Activated effector memory CD4-positive, alpha-beta T cell treated with Interleukin-2 at 50 U/mL for 16 hours (primary cell): ENCODE measurements at regions not wholly inside any gene's neighbourhood (a gene's known extent, or its start where the extent isn't known, plus 50 kb on each side); places are given as distances from the start of the nearest gene placed in this dataset.

Experiments used
- DNase-seq: peaks from one replicate; pipeline ENCODE4 v3.0.0-alpha.2; 2020

DNA sequence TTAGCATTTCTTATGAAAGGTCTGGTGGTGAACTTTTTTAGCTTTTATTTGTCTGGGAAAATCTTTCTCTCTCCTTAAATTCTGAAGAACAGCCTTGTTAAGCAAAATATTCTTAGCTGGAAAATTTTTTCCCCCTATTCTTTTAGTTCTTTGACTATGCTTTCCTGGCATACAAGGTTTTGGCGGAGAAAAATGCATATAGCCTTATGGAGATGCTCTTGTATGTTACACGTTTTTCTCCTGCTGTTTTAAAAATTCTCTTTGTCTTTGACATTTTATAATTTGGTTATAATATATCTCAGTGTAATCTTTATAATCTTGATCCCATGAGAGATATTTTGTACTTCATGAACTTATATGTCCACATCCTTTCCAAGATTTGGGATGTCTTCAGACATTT, 1190.4 kb upstream of the ZEB2 start:
- DNase-seq, result no peak

DNA sequence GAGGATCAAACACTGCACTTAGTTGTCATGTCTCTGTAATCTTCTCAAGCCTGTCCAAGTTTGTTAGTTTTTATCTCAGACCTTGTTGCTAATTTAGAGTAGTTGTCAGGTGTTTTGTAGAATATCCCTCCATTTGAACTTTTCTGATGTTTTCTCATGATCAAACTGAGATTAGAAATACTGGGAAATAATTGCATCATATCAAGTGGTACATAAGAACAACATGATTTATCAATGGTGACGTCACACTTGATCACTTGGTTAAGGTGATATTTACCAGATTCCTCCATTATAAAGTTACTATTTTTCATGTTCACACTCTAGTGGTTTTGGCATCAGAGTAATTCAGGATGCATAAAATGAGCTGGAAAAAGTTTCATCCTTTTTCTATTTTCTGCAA, 1182.4 kb upstream of the ZEB2 start:
- DNase-seq, result no peak

DNA sequence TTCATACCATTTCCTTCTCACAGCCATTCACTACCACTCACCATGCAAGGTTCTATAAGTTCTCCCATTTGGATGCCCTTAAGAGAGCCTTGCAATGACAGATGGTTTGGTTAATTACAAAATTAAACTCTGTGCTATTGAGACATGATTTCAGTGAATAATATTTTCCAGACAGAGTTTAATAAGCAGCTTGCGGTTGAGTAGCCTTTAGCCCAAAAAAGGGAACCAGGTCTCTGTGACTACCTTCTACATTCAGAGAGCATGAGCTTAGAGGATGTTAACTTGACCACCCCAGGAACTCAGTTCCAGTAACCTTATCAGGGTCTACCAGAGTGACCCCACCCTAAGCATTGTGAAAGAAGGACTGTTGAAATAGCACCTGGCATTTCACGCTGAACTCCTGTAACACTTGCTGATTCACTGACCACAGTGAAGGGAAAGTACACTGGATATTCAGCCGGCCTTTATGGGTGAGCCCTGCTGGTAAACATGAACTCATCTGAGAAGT, 1173.1 kb upstream of the ZEB2 start:
- DNase-seq, result no peak

DNA sequence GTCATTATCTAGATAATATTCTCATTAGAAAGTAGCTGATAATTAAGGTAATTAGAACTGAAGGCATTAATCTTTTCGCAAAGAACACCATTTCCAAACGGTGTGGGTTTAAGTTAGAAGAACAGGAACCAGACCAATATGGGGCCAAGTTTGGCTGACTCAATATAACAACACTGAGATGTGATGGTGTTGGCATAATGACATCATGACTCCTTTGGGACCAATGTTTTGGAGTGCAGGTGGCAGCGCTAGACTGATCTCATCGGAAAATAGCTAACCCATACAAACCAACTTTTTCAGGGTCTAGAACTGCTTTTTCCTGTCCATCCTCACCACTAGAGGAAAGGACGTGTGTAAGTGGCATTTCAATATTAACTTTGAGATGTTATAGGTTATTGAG, 1171.7 kb upstream of the ZEB2 start:
- DNase-seq, result no peak

DNA sequence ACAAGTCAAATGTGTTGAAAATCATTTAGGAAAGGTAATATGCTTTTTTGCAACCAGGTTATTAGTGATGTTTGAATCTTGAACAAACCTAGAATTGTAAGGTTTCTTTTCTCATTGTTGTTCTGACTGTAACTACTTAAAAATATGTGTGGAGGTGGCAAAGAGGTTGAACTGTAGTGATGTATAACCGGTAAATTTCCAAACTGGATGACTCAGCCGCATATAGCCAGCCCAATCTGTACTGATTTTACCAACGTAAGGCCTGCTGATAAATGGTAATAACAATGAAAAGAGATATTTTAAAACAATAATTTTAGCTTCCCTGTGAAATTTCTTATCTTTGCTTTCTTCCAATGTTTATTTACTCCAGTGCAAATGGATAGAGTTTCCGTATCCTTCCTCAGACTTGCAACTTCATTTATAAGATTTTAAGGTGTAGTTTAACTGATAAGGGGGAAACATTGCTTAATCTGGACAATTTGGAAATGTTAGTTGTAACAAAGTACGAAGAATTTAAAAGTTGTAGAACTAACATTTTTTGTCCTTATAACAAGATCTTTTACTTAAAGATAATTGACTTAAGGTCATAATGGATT, 1170.4 kb upstream of the ZEB2 start:
- DNase-seq, result no peak

DNA sequence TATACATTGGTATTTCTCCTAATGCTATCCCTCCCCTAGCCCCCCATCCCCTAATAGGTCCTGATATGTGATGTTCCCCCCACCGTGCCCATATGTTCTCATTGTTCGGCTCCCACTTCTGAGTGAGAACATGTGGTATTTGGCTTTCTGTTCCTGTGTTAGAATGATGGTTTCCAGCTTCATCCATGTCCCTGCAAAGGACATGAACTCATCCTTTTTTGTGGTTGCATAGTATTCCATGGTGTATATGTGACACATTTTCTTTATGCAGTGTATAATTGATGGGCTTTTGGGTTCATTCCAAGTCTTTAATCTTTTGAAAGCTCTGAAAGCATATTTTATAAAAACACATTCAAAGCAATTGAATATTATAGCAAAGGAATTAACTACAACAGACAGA, 1169.4 kb upstream of the ZEB2 start:
- no peak for DNase-seq

DNA sequence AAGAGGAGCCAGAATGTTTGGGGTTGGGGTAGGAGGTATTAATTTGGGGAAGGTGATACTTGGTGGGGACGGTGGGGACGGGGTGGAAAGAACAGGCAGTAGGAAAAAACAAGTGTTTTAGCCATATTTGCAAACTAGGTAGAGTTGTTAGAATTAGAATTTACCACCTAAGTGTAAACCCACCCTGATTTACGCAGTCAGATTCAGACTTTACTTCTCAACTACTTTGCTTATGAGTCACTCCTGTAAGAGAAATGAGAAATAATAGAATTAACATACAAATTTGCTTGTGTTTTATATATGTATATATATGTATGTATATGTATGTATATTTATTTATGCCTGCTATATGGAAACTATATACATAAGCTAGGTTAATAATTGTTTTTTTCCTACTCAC, 1168.2 kb upstream of the ZEB2 start:
- DNase-seq, result no peak

DNA sequence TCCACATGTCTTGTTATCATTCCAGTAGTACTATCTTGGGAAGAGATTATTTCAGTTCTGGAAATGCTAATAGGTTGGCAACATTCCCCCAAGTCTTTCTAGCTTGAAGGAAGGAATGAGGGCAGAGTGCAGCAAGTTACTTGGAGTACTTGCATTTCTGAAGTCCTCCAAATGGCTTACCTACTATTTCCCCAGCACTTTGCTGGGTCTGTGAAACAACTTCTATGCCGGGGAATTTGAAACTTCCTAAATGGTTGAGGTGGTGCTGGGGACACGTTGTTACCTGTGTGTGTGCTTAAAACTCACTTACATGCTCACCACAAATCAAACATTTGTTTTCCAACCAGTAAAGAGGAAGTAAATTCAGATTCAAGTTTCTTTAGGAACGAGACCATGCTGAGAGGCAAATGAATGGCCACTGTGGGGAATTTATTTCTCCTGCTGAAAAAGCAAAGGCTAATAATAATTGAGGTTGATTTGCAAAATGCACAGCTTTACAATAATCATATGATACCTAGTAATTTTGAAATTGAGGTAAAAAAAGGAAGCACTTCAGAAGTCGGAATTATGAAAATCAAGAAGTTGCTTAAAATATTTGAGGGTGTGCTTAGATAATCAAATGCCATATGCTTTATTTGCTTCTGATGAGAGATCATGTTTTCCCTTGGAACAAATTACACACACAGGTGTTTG, 1167.7 kb upstream of the ZEB2 start:
- DNase-seq, result no peak

DNA sequence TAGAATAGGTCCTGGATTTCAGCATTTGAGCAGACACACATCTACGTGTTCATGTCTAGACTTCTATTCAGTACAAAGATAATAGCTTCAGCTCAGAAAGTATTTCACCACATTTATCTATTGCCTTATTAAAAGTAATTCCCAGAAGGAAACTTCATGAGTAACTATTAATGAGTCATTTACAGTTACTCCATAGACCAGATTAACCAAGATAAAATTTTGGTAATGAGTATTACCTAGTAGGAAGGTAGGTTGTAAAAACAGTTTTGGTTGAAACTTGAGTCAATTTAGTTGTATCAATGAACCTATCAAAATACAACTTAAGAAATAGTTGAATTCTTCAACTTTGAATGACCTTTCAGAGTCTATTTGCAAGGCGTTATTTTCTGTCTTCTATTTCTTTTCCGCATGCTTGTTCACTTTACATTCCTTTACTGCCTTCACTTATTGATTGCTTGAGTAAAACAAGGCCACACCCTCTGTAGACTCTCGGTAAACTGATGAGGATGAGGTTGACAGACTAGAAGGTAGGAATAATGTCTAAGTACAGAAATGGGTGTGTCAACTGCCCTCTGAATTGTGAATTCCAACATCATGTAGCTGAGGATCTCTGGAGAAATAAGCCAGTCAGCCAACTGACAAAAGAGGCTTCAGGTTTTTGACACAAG, 1165.6 kb upstream of the ZEB2 start:
- DNase-seq, result no peak

DNA sequence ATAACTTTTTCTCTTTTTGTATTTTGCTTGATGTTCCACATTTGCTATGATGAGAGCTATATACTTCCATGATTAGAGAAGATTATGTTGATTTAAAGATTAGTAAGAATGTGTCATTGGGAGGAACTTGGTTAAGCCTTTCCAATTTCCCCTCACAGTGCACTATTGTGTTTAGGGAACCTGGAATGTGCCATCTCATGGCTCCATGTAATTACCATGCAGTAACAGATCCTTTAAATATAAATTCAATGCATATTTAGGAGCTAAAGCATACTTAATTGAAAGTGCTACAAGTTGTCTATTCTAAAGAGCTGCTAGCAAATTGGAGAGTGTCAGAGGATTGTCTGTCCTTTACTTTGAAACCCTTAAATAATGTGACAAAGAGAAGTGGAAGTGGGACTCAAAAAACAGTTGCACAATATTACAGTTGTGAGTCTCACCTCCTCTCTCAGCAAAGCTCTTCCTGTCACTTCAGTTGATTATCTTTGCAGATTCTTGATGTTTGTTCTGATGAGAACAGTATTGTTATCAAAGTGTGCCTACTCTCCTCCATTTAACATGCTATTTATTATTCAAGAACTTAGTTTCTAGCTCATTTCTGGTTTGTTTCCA, 1162.7 kb upstream of the ZEB2 start:
- DNase-seq, result no peak

DNA sequence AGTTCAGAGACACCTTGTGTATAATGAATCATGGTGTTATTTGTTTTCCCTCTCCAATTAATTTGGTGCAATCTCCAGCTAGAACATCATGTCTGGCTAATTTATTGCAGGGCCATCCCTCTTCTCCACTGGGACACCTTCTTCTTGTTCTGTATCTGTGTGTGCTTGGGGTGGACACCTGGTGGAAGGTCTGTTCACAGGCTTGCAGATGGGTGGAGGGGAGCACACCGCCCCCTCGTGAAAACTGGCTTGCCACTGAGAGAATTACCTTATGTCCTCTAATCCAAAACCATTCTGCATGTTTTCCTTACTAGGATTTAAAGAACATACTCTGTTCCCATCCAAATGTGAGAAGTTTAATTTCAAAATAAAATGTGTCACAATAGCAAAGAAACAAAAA, 1160.4 kb upstream of the ZEB2 start:
- no peak for DNase-seq

DNA sequence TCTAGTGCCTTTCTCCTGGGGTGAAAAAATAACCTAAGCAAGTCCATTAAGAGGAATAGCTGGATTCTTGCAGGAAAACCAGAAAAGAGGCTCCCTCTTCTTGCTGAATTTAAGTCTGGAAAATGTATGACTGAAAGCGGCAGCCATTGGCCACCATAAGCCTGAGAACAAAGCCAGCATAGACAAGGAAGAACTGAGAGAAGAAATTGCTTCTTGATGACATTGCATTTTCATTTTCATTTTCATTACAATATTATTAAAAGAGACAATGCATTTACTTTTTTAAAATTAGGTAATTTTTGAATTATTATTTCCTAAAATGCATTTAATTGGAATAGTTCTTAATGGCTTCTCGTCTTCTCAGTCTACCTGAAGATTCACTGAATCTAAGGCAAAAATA, 1157.5 kb upstream of the ZEB2 start:
- no peak for DNase-seq

DNA sequence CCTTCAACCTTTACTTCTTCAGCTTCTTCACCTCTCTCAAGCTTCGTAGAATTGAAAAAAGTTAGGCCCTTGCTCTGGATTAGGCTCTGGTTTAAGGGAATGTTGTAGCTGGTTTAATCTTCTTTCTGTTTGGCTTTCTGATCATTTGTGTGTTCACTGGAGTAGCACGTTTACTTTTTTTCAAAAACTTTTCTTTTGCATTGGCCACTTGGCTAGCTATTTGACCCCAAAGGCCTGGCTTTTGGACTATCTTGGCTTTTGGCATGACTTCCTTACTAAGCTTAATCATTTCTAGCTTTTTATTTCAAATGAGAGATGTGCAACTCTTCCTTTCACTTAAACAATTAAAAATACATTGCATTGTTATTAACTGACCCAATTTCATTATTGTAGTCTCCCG, 1154.8 kb upstream of the ZEB2 start:
- no peak for DNase-seq

DNA sequence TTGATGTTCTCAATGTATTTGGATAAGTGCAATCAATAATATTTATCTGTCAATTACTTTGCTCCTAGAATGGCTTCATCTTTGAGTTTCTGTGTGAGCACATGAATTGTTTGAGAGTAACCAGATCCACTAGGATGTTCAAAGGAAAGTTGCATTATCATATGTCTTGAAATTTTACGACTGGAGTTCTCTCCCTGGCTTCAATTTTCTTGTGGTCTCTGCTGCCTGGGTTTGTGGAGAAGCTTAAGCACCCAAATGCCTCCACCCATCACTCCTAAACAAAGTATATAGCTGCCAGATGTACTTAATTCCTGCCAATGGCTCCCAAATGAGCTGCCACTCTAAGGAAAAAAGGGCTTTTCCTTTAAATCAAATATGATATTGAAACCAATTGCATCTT, 1149.4 kb upstream of the ZEB2 start:
- DNase-seq, result no peak

DNA sequence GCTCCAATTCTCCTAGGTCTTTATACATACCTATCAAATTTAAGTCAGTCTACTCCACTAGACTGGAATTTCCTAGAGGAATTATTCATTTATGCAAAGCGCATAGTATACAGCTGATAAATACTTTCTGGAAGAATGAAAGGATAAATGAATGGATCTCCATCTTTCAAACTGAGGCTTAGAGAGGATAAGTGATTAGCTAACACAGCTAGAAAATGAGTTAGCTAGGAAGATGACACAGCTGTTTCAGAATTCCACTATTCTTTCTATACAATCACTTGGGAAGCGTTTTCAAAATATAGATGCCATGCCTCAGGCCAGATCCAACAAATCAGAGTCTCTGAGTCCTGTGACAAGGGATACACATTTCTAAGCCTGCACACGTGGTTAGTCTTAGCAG, 1146.6 kb upstream of the ZEB2 start:
- no peak for DNase-seq

DNA sequence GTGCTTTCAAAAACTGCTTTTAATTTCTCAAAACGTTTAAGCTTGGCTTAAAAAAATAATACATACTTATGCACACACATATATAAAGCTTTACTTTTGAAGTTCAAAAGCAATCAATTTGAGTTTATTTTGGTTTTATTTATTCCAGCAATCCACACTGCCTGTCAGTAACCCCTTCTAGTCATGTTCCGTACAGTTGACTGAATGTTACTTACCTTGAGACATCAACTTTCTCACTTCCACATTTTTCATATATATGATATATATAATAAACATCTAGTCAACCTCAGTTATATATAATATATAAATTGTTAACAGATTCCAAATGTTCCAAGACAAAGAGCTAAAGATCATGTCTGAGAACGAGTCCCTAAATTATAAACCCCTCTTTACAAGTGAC, 1137.3 kb upstream of the ZEB2 start:
- no peak for DNase-seq

DNA sequence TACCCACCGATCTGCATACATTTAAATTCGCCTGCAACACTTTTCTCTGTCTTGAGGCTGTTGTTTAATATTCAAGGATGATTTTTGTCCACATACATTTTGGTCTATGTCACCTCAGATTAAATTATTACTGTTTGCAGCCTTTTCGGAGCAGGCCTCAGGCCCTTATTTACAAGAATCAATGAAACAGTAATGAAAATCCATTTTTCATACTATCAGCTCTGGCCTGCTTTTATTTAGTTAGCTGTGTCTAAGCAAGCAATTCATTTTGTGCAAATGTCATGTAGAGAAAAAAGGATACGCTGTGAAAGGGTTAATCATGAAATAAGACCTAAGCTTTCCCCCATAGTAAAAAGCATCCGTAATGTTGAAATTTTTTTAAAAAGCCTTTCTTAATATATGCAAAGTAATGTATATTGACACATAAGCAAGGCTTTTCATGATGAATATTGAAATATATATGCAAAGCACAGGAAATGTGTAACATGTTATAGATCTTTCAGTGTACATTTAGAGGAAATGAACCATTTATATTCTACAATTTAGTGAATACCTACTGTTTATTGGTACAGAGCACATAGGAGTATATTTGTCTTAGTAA, 1135.3 kb upstream of the ZEB2 start:
- DNase-seq, result no peak

DNA sequence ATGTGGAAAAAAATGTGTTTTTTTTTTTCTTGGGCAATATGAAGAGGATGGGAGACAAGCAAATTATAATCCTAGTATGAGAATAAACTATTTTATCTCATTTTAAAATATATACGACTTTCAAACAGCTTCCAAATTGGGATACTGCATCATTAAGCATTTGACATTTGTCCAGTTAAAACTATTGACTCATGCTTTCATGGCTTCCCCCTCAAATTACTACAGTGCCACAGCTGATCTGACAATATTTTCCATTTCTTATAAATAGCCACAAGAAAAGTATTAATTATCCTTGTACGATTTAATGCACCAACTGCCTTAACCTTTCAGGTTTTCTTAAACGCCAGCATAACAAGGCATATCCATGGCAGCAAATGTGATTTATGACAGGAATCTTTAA, 1134.8 kb upstream of the ZEB2 start:
- DNase-seq, result no peak

DNA sequence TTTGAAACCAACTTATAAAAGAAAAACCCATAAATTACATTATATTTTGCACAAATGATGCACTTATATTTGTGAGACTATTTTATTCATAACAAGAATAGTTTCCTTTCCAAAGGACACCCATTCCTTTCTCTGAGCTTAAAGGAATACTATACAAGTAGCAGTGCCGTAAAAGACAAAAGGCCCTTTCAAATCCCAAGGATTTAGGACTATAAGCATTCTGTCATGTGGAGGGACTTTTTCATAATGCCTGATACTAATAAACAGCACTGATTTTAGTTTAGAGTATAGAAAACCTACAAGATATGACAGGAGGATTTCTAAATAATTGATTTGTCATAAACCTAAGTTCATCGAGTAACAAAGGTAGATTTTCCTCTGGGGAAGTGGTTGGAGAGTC, 1134.2 kb upstream of the ZEB2 start:
- DNase-seq, result no peak

DNA sequence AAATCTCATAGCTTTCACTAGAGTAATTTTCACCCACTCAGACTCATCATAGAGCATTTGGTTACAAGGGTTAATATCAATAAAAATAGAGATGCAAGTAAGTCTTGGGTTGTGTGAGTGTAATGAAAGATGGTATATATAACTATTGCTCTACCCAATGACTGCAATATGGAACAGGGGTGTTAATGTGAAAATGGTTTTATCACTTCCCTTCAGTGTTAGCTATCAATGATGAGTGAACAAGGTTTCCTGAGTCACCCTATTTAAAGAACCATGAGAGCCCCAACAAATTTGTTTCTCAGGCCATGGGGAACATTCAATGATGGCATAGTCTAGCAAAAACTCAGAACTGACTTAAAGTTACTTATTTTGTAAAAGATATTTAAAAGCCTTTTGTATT, 1133.6 kb upstream of the ZEB2 start:
- DNase-seq, result no peak

DNA sequence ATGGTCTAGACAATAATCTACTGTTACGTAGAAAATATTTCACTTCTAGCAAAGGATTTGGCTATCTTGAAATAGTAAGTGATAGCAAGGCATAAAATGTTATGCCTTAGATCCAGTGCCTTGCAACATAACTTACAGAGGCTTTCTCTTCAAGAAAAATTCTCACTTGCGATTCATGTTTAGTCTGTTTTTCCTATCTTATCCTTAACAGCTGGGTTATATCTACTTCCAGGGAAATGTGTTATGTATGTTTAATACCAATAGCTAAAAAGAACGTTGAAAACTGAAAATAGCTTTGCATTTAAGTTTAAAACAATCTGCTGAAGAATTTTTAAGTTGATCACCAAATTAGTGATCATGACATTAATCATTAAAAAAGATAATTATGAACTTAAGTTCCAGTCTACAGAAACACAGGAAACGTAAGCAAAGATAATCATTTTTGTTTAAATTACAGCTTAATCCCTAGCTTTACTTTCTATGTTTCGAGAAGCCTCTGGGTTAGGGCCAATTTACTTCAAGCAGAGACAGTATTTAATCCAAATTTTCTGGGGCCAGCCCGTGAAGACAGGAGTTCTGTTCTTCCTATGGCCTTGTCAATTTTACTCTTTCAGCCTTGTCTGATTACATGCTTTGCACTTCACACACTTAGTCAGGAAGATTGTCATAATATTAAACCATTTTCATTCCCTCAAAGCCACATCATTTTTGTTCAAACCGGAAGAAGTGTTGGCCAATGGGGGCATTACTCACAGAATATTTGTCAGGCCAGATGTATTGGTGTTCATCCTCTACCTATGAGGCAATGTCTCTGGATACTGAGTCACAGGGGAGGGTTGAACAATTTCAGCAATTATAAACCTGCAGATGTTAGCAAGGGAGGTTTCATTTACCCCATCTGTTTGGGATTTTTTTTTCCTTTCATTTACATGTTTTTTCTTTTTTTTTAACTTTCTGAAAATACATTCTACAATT, 1132.9 kb upstream of the ZEB2 start:
- DNase-seq, result no peak

DNA sequence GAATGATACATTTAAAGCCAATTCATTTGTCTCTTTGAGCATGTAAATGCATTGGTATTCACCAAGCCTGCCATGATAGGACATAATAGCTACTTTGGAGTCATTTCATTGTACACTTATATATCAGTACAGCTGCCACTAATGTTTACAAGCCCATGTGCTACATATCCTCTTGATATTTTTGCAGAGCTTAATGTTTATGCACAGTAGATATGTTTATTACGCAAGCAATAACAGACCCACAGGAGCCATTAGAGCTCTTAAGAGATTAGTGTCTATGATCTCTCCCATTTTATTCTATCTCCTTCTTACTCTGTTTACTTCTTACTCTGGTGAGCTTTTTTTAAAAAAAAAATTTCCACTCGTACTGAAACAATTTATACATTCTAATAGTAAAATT, 1132.1 kb upstream of the ZEB2 start:
- no peak for DNase-seq
